Stimulated activated naive CD8-positive, alpha-beta T cell treated with anti-CD3 and anti-CD28 coated beads, Interleukin-15, Interleukin-2, amounts not matched to agents 100 U/mL and 50 U/mL, for 24 hours (primary cell): ENCODE measurements at regions not wholly inside any gene's neighbourhood (a gene's known extent, or its start where the extent isn't known, plus 50 kb on each side); places are given as distances from the start of the nearest gene placed in this dataset.

Experiments used
- ATAC-seq: fragments of 150-1000 bp; cut with Tn5 transposase; one replicate; pipeline ENCODE4 v1.10.0; 2021
- DNase-seq: peaks from one replicate; pipeline ENCODE4 v3.0.0; 2021

DNA sequence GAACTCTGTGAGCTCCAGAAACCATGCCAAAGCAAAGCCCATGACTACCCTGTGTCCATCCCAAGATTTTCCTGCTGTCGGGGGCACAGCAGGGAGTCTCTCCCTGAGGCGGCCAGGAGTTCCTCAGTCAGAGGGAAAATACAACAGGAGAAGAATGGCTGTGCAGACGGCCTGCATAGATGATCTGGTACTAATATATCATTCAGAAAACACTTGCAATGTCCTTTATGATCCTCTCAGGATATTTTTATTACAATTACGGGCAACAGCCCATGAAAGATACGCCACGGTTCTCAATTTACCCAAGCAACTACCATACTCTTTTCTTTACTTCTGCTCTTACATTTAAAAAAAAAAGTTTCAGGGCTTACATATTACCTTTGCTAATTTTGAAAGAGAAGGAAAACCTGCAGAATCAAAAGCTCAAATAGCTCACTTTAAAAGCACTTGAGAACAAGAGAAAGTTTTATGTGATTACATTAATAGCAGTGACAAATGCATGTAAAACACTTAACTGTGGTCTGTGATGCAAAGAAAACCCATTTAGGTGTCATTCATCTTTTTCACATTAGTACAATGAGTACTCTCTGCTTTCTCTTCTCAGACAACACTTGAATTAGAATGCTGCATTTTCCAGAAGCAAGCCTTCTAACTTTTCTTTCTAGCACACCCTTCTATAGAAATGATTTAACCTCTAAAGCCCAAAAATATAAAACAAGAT is 460.8 kb downstream of the KLF5 start:
- ATAC-seq (no peak), DNase-seq (no peak)

DNA sequence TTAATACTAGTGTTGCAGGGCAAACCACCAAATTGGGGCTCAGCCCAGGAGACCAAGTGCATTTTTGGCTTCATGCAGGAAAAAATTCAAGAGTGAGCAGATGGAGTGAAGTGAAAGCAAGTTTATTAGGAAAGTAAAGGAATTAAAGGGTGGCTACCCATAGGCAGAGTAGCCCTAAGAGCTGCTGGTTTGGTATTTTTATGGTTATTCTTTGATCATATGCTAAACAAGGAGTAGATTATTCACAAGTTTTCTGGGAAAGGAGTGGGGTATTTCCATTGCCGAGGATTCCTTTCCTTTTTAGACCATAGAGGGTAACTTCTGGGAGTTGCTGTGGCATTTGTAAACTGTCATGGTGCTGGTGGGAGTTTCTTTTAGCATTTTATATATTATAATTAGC is 459.0 kb downstream of the KLF5 start:
- DNase-seq = no peak
- no peak for ATAC-seq

DNA sequence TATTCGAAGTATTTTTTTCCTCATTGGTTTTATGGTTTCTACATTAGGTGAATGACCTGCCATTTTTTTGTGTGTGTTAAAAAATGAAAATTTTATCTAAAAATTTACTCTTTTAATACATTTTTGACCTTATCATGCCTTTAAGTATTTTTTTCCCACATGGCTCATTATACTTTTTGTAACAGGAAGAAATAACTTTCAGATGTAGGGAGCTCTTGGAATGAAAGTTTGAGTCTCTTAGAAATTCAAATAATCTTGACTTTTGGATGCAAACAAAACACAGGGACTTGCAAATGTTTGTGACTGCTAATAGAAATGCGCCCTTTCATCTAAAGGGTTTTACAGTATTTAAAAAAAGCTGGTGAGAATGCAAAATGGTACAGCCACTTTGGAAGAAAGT is 457.9 kb downstream of the KLF5 start:
- ATAC-seq = no peak
- DNase-seq = no peak

DNA sequence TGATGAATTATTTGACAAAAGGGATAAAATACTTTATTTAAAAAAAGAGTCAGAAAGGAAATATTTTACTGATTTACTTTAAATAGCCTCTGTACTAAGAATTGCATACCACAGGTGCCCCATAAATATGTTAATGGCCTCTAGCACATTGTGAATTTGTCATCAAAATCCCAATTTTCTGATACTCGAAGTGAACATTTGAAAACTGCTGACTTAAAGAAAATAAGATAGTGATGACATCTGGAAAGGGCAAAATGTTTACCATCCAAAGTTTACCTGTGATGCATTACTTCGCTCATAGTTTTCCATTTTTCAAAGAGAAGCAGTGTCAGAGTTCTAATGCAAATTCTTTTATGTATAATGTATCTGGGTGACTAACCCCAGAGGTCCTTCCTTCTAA is 455.4 kb downstream of the KLF5 start:
- DNase-seq (no peak), ATAC-seq (no peak)

DNA sequence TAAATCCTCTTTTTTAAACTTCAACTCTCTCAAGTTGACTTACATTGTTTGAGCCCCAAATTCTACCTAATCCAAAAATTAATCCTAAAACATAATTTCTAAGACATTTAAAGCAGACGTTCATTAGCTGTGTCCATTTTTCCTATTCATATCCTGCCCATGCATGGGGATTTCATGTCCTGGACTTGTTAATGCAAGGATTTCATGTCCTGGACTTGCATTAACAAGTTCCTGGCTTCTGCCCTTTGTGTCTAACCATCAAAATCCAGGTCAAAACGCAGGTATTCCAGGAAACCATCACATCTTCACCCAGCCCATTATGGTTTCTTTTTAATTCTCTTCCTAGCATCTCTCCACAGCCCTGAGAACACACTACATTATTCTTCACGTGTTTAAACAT is 454.9 kb downstream of the KLF5 start:
- ATAC-seq (no peak), DNase-seq (no peak)

DNA sequence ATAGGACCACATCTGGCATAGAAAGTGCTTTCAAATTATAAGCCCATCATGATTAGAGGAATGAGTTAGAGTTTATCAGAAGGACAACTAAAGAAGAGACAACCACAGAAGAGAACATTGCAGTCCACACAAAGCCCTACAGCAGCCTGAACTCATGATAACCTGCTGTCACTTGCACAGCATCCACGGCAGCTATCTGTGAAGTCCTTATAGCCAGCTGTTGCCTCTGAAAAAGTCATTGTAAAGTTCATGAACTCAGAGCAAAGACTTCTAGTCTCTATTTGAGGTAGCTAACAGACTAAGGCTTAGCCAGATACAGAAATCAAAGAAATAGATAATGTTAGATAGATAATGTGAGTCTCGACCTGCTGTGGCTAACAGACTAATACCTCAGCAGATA is 450.0 kb downstream of the KLF5 start:
- no peak for ATAC-seq

DNA sequence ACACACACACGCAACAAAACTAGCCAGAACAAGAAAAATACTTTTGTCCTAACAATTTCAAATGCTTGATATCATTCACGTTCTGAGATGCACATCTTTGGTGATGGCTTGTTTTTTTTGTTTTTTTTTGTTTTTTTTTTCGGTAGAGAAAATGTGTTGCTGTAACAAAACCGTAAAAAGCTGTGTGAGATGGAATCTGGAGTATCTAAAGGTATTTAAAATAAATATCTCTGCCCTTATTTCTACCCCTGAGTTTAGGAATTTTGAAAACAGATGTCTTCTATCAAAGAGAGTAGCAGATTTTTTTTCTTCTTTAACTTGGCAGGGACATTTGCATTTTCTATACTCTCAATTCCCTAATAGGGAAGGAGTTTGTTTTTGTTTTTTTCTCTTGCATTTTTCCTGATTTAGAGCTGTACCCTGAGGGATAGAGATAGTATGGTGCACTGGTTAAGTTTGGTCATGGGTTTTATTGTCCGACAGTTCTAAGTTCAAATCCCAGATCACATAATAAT is 446.6 kb downstream of the KLF5 start:
- ATAC-seq = no peak
- no peak for DNase-seq

More for the DNA sequence above, 450.0 kb downstream of the KLF5 start:
- DNase-seq = no peak

DNA sequence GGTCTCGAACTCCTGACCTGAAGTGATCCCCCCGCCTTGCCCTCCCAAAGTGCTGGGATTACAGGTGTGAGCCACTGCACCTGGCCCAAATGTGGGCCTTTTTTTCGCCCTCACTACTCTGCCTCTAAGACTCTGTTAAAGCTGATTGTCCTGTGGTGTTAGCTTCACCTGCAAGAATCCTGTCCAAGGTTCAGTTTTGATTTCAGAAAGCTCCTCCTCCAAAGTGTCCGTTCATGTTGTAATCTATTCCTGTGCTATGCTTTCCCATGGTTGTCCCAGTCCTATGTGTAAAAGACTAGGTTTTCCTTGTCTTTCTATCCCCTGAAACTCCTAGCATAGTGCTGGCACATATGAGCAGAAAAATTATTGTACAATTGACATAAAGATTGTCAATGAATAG is 440.9 kb downstream of the KLF5 start:
- ATAC-seq = no peak

DNA sequence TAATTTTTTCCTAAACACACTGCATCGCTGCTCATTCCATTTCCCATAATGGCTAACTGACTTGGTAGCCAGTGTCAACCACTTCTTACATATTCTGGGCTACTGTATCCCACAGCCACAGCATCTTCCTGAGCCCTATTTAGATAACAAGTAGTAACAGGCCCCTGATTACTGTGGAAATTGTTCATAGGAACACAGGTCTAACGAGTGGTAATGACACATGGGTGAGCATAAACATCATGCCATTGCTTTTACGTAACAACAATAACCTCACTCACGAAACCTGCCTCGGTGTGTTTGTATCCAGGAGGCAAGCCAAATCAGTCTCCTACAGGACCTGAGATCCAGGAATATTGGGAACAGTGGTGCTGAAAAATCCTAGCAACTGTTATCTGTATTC is 438.6 kb downstream of the KLF5 start:
- ATAC-seq (no peak), DNase-seq (no peak)

More for the DNA sequence above, 440.9 kb downstream of the KLF5 start:
- DNase-seq = no peak

DNA sequence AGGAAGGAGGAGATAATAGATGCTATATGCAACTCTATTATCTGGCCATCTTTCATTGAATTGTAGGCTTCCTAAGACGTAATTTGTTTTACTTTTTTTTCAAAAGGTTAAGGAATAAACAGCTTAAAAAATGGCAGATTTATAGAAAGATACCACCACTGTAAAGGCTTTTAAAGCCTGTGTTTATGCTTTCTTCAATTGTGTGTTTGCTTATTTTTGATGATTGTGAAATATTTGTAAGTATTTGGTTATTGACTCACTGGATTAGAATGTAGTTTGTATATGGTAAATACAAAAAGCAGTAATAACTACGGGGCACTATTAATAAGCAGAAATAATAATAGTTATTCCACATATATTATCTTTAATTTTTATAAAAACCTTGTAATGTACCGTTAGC is 437.9 kb downstream of the KLF5 start:
- no peak for DNase-seq
- no peak for ATAC-seq

DNA sequence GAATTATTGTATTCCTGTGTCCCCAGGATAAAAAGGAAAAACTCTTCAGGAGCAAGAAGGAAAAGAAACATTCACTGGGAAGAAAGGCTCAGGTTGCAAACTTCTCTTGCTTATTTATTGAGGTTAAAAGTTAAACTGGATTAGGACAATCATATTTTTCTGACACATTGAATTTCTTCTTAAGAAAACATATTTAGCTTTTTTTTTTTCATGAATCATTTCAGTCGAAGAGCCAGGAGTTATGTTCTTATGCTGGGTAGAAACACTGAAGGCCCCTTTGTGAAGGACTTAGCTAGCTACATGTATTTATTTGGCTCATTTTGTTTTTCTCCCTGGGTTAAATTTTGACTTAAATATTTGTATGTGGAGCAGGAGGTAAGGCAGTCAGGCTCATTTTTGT is 434.0 kb downstream of the KLF5 start:
- ATAC-seq (no peak), DNase-seq (no peak)

DNA sequence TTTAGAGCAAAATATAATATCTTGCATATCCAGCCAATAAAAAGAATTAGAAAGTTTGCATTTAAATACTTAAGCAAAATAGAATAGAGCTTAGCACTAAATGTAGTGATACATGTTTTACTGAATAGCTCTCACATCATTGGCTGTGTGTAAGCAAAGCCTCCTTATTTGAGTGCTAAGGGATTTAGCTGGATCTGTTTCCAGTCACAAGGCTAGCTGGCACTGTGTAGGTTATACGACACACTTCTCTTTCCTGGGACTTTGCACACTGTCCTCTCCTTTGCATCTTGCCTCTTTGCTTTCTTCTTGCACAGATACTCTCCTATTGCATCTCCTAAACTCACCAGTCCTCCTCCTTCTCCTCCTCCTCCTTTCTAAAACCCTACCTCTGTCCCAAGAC is 423.8 kb downstream of the KLF5 start:
- DNase-seq = no peak
- ATAC-seq = no peak

DNA sequence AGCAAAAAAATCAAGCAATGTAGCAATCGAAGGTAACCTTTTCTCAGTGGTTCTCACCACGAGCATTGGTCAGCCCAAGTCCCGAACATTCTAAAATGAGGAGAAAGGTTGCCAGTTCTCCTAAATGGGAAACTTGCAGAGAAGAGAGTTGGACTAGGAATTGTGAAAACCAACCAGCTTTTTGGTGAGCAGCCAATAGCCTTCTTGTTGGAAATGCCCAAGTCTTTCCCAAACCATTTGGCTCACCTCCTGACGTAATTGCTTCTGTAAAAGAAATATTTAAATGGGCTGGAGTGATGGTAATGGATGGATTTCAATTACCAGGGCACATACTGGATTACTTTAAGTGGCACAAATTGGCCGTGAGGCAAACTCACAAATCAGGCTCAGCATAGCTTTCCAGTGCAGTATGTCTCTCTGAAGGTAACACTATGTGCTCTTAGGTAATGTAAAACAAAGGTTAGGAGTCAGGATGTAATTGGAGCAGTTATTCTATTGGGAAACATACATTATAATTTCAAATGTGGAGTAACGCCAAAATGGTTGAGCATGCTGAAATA is 423.2 kb downstream of the KLF5 start:
- DNase-seq (no peak), ATAC-seq (no peak)

DNA sequence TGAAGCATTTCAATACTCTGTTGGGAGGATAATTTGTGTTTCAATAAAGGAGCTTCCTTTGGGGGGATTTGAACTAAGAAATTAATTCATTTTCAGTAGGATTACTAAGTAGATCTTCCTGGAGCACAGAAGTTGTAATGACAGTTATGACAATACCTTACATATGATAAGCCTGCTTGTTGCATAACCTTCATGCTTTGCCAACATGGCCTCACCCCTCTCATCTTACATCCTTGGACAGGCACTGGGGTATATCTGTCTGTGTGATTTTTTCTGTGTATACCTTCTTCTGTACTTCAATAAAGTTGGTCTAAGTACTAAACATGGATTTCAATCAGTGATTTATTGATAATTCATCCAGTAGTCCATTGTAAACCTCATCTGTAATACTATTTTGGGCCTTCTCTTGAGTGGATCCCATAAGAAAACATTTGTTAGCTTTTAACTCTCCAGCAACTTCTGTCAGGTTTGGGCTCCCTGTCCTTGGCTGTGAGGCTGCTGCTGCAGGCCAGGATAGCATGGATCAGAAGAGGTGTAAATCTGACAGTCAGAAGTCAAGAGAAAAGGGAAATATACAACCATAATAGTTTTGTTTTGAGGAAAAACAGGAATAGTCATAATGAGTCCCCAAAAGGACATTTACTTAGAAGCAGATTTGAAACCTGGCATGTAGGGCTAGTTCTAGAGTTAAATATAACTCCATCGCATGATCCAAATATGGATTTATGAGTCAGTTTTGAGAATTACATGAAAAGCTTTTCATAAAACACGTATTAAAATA is 422.2 kb downstream of the KLF5 start:
- DNase-seq (no peak), ATAC-seq (no peak)

DNA sequence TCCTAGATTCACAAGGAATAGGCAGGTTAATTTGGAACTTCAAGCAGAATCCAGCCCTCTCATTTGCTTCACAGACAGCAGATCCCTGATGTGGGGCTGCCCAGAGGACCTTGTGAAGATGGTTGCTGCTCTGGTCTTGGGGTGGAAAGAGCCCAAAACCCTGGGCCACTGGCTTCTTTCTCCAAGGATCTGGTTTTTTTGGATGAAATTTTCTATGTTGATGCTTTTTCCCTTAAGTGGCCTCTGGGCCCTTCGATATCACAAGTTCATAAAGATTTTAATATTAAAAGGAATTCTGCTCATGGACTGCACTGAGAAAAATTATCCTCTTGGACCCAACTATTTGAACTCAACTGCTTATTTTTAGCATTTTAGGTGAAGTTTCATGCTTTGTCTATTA is 421.1 kb downstream of the KLF5 start:
- no peak for DNase-seq
- no peak for ATAC-seq

DNA sequence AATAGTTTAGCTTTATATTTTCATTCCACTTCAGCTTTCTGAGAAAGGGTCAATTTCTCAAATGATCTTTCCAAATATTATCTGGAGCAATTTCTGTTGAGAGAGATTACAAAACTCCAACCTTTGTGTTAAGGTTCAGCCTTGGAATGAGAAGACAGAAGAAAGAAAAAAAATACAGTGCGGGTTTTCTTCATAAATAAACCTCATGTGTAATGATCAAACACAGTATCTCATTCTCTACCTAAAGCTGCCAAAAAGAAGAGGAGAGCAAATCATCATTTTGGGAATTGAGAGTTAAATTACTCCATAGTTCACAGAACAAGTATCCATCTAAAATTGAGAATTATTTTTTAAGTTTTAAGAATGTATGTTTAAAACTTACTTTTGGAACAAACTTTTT is 420.5 kb downstream of the KLF5 start:
- no peak for ATAC-seq
- no peak for DNase-seq

DNA sequence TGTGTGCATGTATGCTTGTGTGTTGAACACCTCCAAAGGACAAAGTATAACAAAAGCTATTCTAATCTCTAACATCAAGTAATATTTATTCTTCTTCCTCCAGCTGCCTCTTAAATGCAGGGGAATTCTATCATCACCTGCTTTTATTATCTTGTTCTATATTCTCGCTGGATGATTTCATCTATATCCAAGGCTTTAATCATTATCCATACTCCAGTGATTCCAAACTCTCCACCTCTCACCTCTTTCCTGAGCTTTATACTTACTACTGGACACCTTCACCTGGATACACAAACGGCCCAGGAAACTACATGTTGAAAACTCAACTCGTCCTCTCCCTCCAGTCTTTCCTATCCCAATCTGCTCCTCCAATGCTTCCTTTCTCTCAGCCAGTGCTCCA is 418.6 kb downstream of the KLF5 start:
- ATAC-seq = no peak
- no peak for DNase-seq

DNA sequence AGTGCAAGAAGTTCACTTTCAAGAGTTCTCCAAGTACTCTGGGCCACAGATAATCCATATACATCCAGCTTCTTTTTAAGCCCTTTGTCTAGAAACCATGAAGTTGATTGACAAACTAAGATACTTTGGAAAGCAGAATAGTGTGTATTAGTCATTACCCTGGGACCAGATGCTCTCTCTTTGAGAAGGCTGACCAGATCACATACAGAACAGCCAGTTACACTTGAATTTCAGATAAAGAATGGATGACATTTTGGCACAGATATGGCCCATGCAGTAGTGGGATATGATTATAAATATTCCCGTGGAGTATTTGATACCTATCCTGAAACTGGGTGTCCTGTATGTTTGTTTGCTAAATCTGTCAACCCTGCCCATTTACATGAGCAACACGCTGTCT is 414.2 kb downstream of the KLF5 start:
- ATAC-seq (no peak), DNase-seq (no peak)

DNA sequence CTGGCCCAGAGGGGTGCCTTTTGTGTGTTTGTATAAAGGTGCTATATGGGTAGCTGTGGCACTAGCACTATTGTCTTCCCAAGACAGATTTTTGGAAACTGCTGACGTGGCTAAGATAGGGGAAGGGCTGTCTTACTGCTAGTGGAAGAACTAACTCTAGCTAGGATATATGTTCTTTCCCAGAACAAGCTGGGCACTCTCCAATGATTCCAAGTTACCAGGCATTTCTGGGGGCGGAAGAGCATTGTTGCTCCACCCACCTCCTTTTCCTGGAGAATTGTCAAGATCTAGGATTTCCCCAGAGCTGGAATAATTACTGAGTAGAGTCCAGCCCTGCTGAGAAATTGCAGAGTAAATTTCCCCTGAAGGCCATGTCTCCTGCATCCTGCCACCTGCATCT is 408.3 kb downstream of the KLF5 start:
- DNase-seq (no peak), ATAC-seq (no peak)

DNA sequence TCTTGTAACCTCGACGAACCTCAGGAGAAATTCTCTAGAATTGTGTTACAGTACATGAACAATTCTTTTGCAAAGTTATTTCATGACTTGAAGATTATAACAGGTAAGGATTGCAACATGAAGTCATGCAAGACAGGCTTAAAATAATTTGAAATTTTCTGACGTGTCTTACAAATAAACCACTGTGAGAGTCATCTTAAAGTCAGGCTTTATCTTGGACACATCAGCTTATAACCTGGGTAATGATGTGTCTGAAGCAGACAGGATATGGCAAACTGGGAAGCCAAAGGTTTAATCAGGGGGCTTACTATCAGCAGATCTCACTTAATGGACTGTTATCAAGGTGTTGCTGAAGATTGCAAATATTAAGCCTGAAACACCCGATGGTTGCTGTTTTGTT is 407.8 kb downstream of the KLF5 start:
- no peak for ATAC-seq
- DNase-seq = no peak

DNA sequence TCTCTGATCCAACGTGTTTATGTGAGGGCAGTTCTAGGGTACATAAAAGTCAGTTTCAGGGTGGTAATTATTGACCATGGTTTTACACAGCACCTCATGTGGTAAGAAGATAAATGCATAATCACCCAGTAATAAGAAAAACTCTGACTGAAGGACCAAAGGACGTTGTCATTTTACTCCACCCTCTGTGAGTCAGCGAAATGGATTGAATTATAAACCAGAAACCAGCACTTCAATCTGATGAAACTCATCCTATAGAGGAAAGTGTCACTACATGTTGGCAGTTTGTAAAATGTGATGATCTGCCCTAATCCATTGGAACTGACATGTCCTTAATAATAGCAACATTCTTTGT is 406.8 kb downstream of the KLF5 start:
- no peak for DNase-seq
- ATAC-seq = no peak

DNA sequence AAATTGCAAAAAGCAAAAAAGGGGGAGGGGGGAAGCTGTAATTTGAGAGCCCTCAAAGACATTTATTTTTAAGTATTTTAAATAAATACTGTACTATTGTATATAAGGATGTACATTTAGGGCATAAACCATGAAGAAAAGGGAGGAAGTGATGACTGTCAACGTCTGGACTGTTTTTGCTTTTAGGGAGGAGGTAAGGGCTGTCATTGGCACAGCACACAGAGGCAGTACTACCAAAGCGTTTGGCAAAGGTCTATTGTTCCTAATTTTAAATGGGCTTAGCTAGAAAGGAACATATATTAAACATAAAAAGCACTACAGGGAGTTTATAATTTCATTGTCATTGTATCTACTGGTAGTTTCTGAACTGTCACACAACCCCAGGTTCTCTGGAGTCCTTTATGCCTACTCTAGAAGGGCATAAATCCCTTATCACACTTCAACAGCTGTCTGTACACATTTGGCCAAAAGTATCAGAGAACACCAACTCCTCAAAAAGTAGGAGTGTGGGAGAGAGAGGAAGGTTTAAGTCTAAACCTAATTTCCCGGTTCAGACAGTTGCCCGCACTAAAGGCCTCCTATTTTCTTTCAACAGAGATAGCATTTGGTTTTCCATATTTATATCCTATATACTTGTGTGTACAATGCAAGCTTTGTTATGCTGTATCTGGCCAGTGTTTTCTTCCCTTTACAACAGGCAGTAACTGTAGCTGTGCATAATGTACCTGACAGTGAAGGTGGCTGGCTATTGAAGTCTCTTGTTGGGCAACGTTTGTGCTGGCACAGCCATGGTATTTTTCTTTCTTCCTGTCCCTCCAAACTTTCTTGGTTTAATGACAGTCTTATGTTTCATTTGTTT is 406.2 kb downstream of the KLF5 start:
- ATAC-seq (no peak), DNase-seq (no peak)

DNA sequence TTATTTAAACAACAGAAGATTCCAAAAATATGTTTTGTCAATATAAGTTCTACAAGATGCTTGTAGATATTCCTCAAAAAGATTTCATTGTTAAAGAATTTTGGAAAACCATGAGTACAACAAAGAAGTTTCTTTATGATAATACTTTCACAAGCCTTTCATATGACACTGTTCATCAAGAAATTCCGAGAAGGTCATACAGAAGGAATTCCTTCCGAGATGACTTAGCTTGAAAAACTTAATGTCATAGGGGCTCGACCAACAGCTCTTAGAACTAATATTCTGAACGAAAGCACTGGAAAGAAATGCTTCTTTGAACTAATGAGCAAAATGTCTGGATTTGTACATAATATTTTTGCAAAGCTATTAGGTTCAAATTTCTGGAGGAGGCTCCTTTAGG is 403.4 kb downstream of the KLF5 start:
- ATAC-seq = no peak
- DNase-seq = no peak
